K562 (cell line): ENCODE measurements at regions not wholly inside any gene's neighbourhood (a gene's known extent, or its start where the extent isn't known, plus 50 kb on each side); places are given as distances from the start of the nearest gene placed in this dataset.

Experiments
- ELF1 ChIP-seq: fragments of 200-800 bp; sonication (Bioruptor generic); IDR thresholded peaks from 2 replicates; pipeline ENCODE4 v1.6.1; 2016; ENCODE audit warnings: missing genetic modification characterization, missing compliant biosample characterization
- EZH2 ChIP-seq: IDR thresholded peaks from 2 replicates; pipeline ENCODE4 v1.6.1; 2012; ENCODE audit warnings: low read depth, mild to moderate bottlenecking, inconsistent platforms, low read length, borderline replicate concordance
- FOXP4 ChIP-seq: sonication (generic); formaldehyde crosslinking; IDR thresholded peaks from 2 replicates; pipeline ENCODE4 v1.8.0; 2022; ENCODE audit warnings: mild to moderate bottlenecking, missing genetic modification reagents, borderline replicate concordance
- MTA2 ChIP-seq: fragments of 450-650 bp; IDR thresholded peaks from 2 replicates; pipeline ENCODE4 v1.6.1; 2016; ENCODE audit warnings: low read depth
- NCOR1 ChIP-seq: fragments of 450-650 bp; IDR thresholded peaks from 2 replicates; pipeline ENCODE4 v1.6.1; 2016; ENCODE audit warnings: mild to moderate bottlenecking, moderate library complexity
- PCBP2 ChIP-seq: fragments of 200-400 bp; formaldehyde crosslinking; IDR thresholded peaks from 2 replicates; pipeline ENCODE4 v1.6.1; 2018; ENCODE audit warnings: low read length, low read depth, mild to moderate bottlenecking, moderate library complexity; ENCODE audit not compliant: poor library complexity, severe bottlenecking
- PHF20 ChIP-seq: fragments of 450-650 bp; IDR thresholded peaks from 2 replicates; pipeline ENCODE4 v1.6.1; 2018; ENCODE audit not compliant: partially characterized antibody
- SMARCB1 ChIP-seq: IDR thresholded peaks from 2 replicates; pipeline ENCODE4 v1.6.1; 2011; ENCODE audit warnings: improper control_type of control experiment, low read depth; ENCODE audit not compliant: insufficient read length
- SMARCC2 ChIP-seq: fragments of 450-650 bp; IDR thresholded peaks from 2 replicates; pipeline ENCODE4 v1.6.1; 2017; ENCODE audit warnings: antibody characterized with exemption, moderate library complexity, mild to moderate bottlenecking, low read depth
- SPI1 ChIP-seq: IDR thresholded peaks from 2 replicates; pipeline ENCODE4 v1.6.1; 2011; ENCODE audit warnings: low read depth, low read length, control low read depth, borderline replicate concordance
- TF ChIP-seq, protein P1 (sequence below), 3 experiments: IDR thresholded peaks in 2 of 3; conservative IDR thresholded peaks in 1 of 3; 2 replicates each; pipeline ENCODE4 v1.5.1; 2011 to 2012; ENCODE audit warnings: low read length in 3 of 3, mild to moderate bottlenecking in 3 of 3, control low read depth in 2 of 3, improper control_type of control experiment in 1 of 3, inconsistent platforms in 1 of 3, low read depth in 1 of 3, mixed read lengths in 1 of 3, moderate library complexity in 1 of 3; ENCODE audit not compliant: insufficient read depth in 2 of 3
- TF ChIP-seq, protein P2 (sequence below), 2 experiments: fragments of 200-800 bp in 1 of 2; sonication (Bioruptor generic) in 1 of 2; sonication (generic) in 1 of 2; formaldehyde crosslinking in 1 of 2; IDR thresholded peaks in 1 of 2; conservative IDR thresholded peaks in 1 of 2; 2 replicates each; pipeline versions ENCODE4 v1.5.0 to v1.6.1; 2016 to 2020; ENCODE audit warnings: missing compliant biosample characterization in 1 of 2, missing genetic modification characterization in 1 of 2, missing genetic modification reagents in 1 of 2

GRCh38 chr2:78876316-78876688, 149.2 kb upstream of the REG3G start:
- no peak for TF ChIP-seq PHF20
- TF ChIP-seq SPI1: no peak
- TF ChIP-seq, protein P1, sequence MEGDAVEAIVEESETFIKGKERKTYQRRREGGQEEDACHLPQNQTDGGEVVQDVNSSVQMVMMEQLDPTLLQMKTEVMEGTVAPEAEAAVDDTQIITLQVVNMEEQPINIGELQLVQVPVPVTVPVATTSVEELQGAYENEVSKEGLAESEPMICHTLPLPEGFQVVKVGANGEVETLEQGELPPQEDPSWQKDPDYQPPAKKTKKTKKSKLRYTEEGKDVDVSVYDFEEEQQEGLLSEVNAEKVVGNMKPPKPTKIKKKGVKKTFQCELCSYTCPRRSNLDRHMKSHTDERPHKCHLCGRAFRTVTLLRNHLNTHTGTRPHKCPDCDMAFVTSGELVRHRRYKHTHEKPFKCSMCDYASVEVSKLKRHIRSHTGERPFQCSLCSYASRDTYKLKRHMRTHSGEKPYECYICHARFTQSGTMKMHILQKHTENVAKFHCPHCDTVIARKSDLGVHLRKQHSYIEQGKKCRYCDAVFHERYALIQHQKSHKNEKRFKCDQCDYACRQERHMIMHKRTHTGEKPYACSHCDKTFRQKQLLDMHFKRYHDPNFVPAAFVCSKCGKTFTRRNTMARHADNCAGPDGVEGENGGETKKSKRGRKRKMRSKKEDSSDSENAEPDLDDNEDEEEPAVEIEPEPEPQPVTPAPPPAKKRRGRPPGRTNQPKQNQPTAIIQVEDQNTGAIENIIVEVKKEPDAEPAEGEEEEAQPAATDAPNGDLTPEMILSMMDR (IDR thresholded peaks at IDR 0.05 in 2 of 3, conservative IDR thresholded peaks at IDR 0.05 in 1 of 3; ENCODE audit: insufficient read depth in 2 of 3, low read depth in 1 of 3, low read length in 3 of 3): no peak
- TF ChIP-seq FOXP4 (CRISPR knock-in tag): no peak
- no peak for TF ChIP-seq SMARCB1
- TF ChIP-seq ELF1 (tag): no peak
- no peak for TF ChIP-seq SMARCC2
- TF ChIP-seq EZH2: no peak
- no peak for TF ChIP-seq NCOR1
- no peak for TF ChIP-seq MTA2
- no peak for TF ChIP-seq PCBP2
- TF ChIP-seq, protein P2, sequence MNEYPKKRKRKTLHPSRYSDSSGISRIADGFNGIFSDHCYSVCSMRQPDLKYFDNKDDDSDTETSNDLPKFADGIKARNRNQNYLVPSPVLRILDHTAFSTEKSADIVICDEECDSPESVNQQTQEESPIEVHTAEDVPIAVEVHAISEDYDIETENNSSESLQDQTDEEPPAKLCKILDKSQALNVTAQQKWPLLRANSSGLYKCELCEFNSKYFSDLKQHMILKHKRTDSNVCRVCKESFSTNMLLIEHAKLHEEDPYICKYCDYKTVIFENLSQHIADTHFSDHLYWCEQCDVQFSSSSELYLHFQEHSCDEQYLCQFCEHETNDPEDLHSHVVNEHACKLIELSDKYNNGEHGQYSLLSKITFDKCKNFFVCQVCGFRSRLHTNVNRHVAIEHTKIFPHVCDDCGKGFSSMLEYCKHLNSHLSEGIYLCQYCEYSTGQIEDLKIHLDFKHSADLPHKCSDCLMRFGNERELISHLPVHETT (CRISPR knock-in tag; conservative IDR thresholded peaks at IDR 0.05 in 1 of 2, IDR thresholded peaks at IDR 0.05 in 1 of 2): no peak
